ENCODE measurements at regions not wholly inside any gene's neighbourhood (a gene's known extent, or its start where the extent isn't known, plus 50 kb on each side); places are given as distances from the start of the nearest gene placed in this dataset.

DNA sequence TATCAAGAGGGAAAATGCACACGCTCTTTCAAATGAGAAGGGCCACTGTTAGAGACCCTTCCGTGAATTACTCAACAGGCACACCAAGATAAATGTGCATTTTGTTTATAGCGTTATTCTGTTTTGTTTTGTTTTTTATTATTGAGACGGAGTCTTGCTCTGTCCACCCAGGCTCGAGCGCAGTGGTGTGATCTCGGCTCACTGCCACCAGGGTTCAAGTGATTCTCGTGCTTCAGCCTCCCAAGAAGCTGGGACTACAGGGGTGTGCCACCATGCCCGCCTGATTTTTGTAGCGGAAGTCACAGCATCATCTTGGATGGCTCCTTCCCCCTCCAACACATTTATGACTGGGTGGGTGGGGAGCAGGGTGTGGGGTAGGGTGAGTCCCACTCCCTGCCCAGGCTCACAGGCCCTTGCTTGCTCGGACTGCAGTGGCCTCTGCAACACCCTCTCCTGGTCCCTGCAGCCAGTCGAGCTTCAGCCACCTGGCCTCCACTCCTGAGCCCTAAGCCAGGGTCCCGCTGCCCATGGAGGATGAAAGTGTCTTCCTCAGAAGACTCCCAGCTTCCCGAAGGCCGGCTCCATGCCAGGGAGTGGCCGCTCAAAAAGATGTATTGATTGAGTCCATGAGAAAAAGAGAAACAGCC, 68.0 kb downstream of the RTL6 start:
- TF ChIP-seq POLR2A (IDR thresholded peaks at IDR 0.05; ENCODE audit: low read depth, low read length) (no peak), JUN (IDR thresholded peaks at IDR 0.05; ENCODE audit: borderline replicate concordance, insufficient read depth, insufficient read length, low read depth) (no peak)
- TF ChIP-seq, protein P1, sequence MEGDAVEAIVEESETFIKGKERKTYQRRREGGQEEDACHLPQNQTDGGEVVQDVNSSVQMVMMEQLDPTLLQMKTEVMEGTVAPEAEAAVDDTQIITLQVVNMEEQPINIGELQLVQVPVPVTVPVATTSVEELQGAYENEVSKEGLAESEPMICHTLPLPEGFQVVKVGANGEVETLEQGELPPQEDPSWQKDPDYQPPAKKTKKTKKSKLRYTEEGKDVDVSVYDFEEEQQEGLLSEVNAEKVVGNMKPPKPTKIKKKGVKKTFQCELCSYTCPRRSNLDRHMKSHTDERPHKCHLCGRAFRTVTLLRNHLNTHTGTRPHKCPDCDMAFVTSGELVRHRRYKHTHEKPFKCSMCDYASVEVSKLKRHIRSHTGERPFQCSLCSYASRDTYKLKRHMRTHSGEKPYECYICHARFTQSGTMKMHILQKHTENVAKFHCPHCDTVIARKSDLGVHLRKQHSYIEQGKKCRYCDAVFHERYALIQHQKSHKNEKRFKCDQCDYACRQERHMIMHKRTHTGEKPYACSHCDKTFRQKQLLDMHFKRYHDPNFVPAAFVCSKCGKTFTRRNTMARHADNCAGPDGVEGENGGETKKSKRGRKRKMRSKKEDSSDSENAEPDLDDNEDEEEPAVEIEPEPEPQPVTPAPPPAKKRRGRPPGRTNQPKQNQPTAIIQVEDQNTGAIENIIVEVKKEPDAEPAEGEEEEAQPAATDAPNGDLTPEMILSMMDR (IDR thresholded peaks at IDR 0.05; ENCODE audit: extremely low read depth in 1 of 2, insufficient read depth in 1 of 2, low read depth in 1 of 2, low read length in 2 of 2) = no peak

Measured in endothelial cell of umbilical vein (primary cell).